ENCODE measurements at regions not wholly inside any gene's neighbourhood (a gene's known extent, or its start where the extent isn't known, plus 50 kb on each side); places are given as distances from the start of the nearest gene placed in this dataset. TPM values are rescaled to one million over a fixed set of nuclear protein-coding genes. Genes with fewer than 3 reads are reported as not detected.

DNA sequence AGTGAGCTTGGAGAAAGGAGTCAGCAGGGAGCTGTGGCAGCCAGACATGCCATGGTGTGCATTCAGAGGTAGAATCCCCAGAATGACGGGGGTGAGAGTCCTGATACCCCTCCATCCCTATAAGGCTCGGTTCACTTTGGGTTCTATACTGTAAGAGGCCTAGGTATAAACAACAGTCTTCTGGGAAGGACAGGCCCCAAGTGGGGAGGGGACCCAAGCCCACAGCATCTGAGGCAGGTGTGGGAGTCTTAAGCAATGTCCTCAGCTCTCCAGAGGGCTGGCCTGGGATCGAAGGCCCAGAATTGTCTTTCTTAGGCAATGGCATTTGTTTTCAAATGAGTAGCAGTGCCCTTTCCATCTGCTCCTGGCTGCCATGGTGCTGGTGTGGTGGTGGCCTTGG lies 50.2 kb upstream of the MAMLD1 start:
- Histone ChIP-seq H2BK15ac (ENCODE audit: low read depth, low read length) (no peak overlapping the region), H4K91ac (ENCODE audit: insufficient read length, low read depth, low read length) (no peak overlapping the region), H3K56ac (ENCODE audit: insufficient read length, low read depth, low read length) (no peak overlapping the region), H3K23me2 (ENCODE audit: insufficient read length, low read depth, low read length, poor library complexity, severe bottlenecking) (no peaks in the 10 kb centered on the region), H3K4ac (ENCODE audit: low read depth, low read length) (no peak overlapping the region), H3K27me3 (ENCODE audit: insufficient read depth, low read length) (no peaks in the 10 kb centered on the region), H3K9me3 (ENCODE audit: control insufficient read depth, low read depth, low read length) (no peaks in the 10 kb centered on the region), H4K20me1 (ENCODE audit: control insufficient read depth, insufficient read depth, insufficient read length) (no peaks in the 10 kb centered on the region), H2BK12ac (ENCODE audit: insufficient read length, low read depth, low read length) (no peak overlapping the region), H3K27ac (ENCODE audit: insufficient read length, low read depth, low read length) (no peak overlapping the region), H3K79me1 (ENCODE audit: insufficient read depth, low read depth, low read length, poor library complexity, severe bottlenecking) (no peaks in the 10 kb centered on the region), H2AK5ac (ENCODE audit: insufficient read length, low read length) (no peak overlapping the region), H3K23ac (ENCODE audit: insufficient read length, low read depth, low read length) (no peak overlapping the region), H4K8ac (replicated peaks; ENCODE audit: insufficient read length, low read depth, low read length) (no peak overlapping the region), H3K14ac (ENCODE audit: insufficient read depth, low read length) (no peak overlapping the region), H2AFZ (ENCODE audit: low read length) (no peak overlapping the region), H2BK120ac (ENCODE audit: low read depth, low read length, poor library complexity, severe bottlenecking) (no peak overlapping the region), H3K4me2 (ENCODE audit: insufficient read depth, insufficient read length, low read length) (no peak overlapping the region), H3K79me2 (ENCODE audit: insufficient read depth, low read length) (no peaks in the 10 kb centered on the region), H2BK20ac (ENCODE audit: low read depth, low read length, poor library complexity, severe bottlenecking) (no peak overlapping the region), H3K18ac (ENCODE audit: insufficient read length, low read depth, low read length) (no peak overlapping the region), H4K5ac (ENCODE audit: insufficient read length, low read depth, low read length) (no peak overlapping the region), H3K4me1 (ENCODE audit: insufficient read depth, low read length) (no peaks in the 10 kb centered on the region), H3T11ph (ENCODE audit: low read length) (no peak overlapping the region), H2BK5ac (ENCODE audit: insufficient read length, low read length) (no peak overlapping the region), H3K9ac (ENCODE audit: extremely low read depth, insufficient read length, low read length) (no peak overlapping the region)
- TF ChIP-seq, protein P1, sequence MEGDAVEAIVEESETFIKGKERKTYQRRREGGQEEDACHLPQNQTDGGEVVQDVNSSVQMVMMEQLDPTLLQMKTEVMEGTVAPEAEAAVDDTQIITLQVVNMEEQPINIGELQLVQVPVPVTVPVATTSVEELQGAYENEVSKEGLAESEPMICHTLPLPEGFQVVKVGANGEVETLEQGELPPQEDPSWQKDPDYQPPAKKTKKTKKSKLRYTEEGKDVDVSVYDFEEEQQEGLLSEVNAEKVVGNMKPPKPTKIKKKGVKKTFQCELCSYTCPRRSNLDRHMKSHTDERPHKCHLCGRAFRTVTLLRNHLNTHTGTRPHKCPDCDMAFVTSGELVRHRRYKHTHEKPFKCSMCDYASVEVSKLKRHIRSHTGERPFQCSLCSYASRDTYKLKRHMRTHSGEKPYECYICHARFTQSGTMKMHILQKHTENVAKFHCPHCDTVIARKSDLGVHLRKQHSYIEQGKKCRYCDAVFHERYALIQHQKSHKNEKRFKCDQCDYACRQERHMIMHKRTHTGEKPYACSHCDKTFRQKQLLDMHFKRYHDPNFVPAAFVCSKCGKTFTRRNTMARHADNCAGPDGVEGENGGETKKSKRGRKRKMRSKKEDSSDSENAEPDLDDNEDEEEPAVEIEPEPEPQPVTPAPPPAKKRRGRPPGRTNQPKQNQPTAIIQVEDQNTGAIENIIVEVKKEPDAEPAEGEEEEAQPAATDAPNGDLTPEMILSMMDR (conservative IDR thresholded peaks at IDR 0.05): no peak
- Mint-ChIP-seq H3K4me3 (no peak overlapping the region; a peak in 1 of 5 replicates), H3K27me3 (ENCODE audit: low read depth) (peaks cover 8% of the 10 kb centered on the region), H3K27ac (no peak overlapping the region), H3K4me1 (peaks cover 0 to 8% of the 10 kb centered on the region in 2 experiments; a peak in 1 of 4 replicates), H3K9me3 (peaks cover 82 to 88% of the 10 kb centered on the region in 2 experiments), H3K36me3 (ENCODE audit: insufficient read depth in 1 of 3, low read depth in 3 of 3) (peaks cover 0 to 3% (median 0%) of the 10 kb centered on the region in 3 experiments; a peak in 3 of 7 replicates)
- no peak for DNase-seq
- WGBS (ENCODE audit: extremely low coverage, insufficient read length, low lambda C conversion rate): no CpG with 5 or more reads among the region's 3 CpGs

Small RNAs in the stretch of these regions (microRNA-seq; reads per million reads assigned to microRNA genes)
- not detected for gene MIR2114 (ENCODE audit: borderline microRNAs expressed)
